Heart left ventricle (tissue), 16 donors: ENCODE measurements at regions not wholly inside any gene's neighbourhood (a gene's known extent, or its start where the extent isn't known, plus 50 kb on each side); places are given as distances from the start of the nearest gene placed in this dataset.
A peak's percentile ranks its signal among the peaks of the same experiment; 100 is the strongest.
"Not testable (repeated sequence)": the region's sequence is repeated elsewhere in the genome, so short reads cannot be mapped to it uniquely, and the experiment has no call there.

ENCODE experiments used
- ATAC-seq, 4 donors: fragments of 200-7000 bp; cut with Tn5 transposase; one replicate each; pipeline ENCODE4 v1.9.1; 2020 to 2022; ENCODE audit warnings: moderate library complexity in 4 of 4, mild to moderate bottlenecking in 3 of 4, moderate number of reproducible peaks in 1 of 4
- DNase-seq, 5 donors: peaks; one replicate each; pipeline ENCODE4 v3.0.0-alpha.2; 2020
- H3K27ac ChIP-seq, 12 donors: fragments of 200-600 bp; sonication (generic) in 4 of 12; one replicate each; pipeline versions ENCODE4 v1.5.0 to v1.8.0; 2016 to 2022; ENCODE audit warnings: mild to moderate bottlenecking in 2 of 12
- H3K27me3 ChIP-seq, 9 donors: fragments of 200-600 bp; sonication (generic) in 2 of 9; one replicate each; pipeline versions ENCODE4 v1.5.1 to v1.8.0; 2016 to 2022; ENCODE audit warnings: mild to moderate bottlenecking in 3 of 9
- H3K36me3 ChIP-seq, 9 donors: fragments of 200-600 bp; sonication (generic) in 2 of 9; one replicate each; pipeline versions ENCODE4 v1.5.0 to v1.8.0; 2018 to 2022; ENCODE audit warnings: mild to moderate bottlenecking in 2 of 9
- H3K4me1 ChIP-seq, 12 donors: fragments of 200-600 bp; sonication (generic) in 4 of 12; one replicate each; pipeline versions ENCODE4 v1.5.0 to v1.8.0; 2016 to 2022; ENCODE audit warnings: mild to moderate bottlenecking in 3 of 12
- H3K4me3 ChIP-seq, 12 donors: fragments of 200-600 bp; sonication (generic) in 4 of 12; one replicate each; pipeline versions ENCODE4 v1.5.0 to v1.8.0; 2017 to 2022; ENCODE audit warnings: mild to moderate bottlenecking in 9 of 12, moderate library complexity in 4 of 12
- H3K9me3 ChIP-seq, 12 donors: fragments of 200-600 bp; sonication (generic) in 4 of 12; one replicate each; pipeline versions ENCODE4 v1.5.0 to v1.8.0; 2016 to 2022; ENCODE audit warnings: mild to moderate bottlenecking in 1 of 12
- CTCF ChIP-seq, 12 donors: fragments of 200-600 bp; sonication (generic) in 4 of 12; IDR thresholded peaks; one replicate each; pipeline versions ENCODE4 v1.5.0 to v1.8.0; 2018 to 2022; ENCODE audit warnings: antibody characterized with exemption in 12 of 12, mild to moderate bottlenecking in 5 of 12
- WGBS, 4 donors: extraction: QIAGEN DNeasy Blood & Tissue Kit in 2 of 4; methylation state at CpG; one replicate each; pipeline versions ENCODE4 v1.1.5 to v1.1.7; 2013 to 2018; 5-methylcytosine and 5-hydroxymethylcytosine counted together
- intact Hi-C, 10 donors: fragments of 100-400 bp; cut with DNase I; formaldehyde crosslinking; loops; one replicate each; pipeline versions ENCODE4 v1.11.1 to v1.14.2; 2022
- donor health status: ischemic (EF 13 %, LVEDD 7.1; RV severe dilation, severe dysfunction).
- donor health status: healthy with polysubstance abuse.
- donor health status: DM: no; HTN: yes; CAD: no.
- donor health status: DM: no; HTN: no; CAD: no.
- donor health status: ischemic (EF 25% LVEDD 6.9; RV normal size, moderate dysfunction).
- donor health status: ischemic (EF 25% LVEDD 5.7; RV mildly dilated, moderate dysfunction).
- donor health status: healthy.
- donor health status: DM: yes; HTN: yes; CAD: no.
- donor health status: ischemic (EF 35%, LVEDD 5.7; RV mildly dilated, moderate dysfunction).
- donor health status: nonischemic (EF 11% LVEDD 7.7; RV severe dilation, severe dysfunction).
- donor health status: DM: yes; HTN: yes; CAD: no.
- donor health status: PGD.
- donor health status: ischemic (EF 29% LVEDD 5.4; RV normal size, mild dysfunction).
- donor health status: nonischemic (EF 23%, LVEDD 6.1; RV moderate dilation, normal function).

- H3K4me1 ChIP-seq, H3K4me3 ChIP-seq, DNase-seq, H3K36me3 ChIP-seq, ATAC-seq, H3K27ac ChIP-seq, H3K9me3 ChIP-seq, intact Hi-C loops, H3K27me3 ChIP-seq: not testable (repeated sequence)
- no CpG with 5 or more reads among the region's 6 CpGs for WGBS, 4 donors
Measured at GRCh38 chr2:89236832-89237450, 545.5 kb downstream of the RPIA start.

- H3K27ac ChIP-seq, DNase-seq, H3K4me1 ChIP-seq, H3K4me3 ChIP-seq, H3K27me3 ChIP-seq, intact Hi-C loops, ATAC-seq, H3K36me3 ChIP-seq, H3K9me3 ChIP-seq: not testable (repeated sequence)
- WGBS, 4 donors = 84 to 100% (median 87%) methylated on average over 2 to 3 of the region's 4 CpGs; no CpG with 5 or more reads in 1 of the 4 donors
Measured at GRCh38 chr2:89237783-89238182, 546.3 kb downstream of the RPIA start.

GRCh38 chr2:89243114-89243700, 551.7 kb downstream of the RPIA start:
- H3K27me3 ChIP-seq, H3K9me3 ChIP-seq, H3K4me3 ChIP-seq, DNase-seq, H3K4me1 ChIP-seq, H3K27ac ChIP-seq, H3K36me3 ChIP-seq, intact Hi-C loops: not testable (repeated sequence)
- peak in 7 of 12 donors; percentile 10 to 29 (median 14) for TF ChIP-seq CTCF (IDR thresholded peaks at IDR 0.05)
- peak in 1 of 4 donors; percentile 39 for ATAC-seq
- WGBS, 4 donors = 52 to 57% (median 53%) methylated on average over 4 of the region's 4 CpGs

- H3K36me3 ChIP-seq, ATAC-seq, H3K4me1 ChIP-seq, H3K4me3 ChIP-seq, H3K27ac ChIP-seq, intact Hi-C loops, DNase-seq, H3K27me3 ChIP-seq, H3K9me3 ChIP-seq: not testable (repeated sequence)
Measured at GRCh38 chr2:89244407-89244806, 552.9 kb downstream of the RPIA start.

- intact Hi-C loops, H3K27ac ChIP-seq, H3K9me3 ChIP-seq, DNase-seq, ATAC-seq, H3K4me1 ChIP-seq, H3K4me3 ChIP-seq, H3K36me3 ChIP-seq, H3K27me3 ChIP-seq: not testable (repeated sequence)
- WGBS, 4 donors = 42 to 85% (median 69%) methylated on average over 1 of the region's 1 CpG
Measured at GRCh38 chr2:89245478-89245877, 554.0 kb downstream of the RPIA start.

- DNase-seq, intact Hi-C loops, H3K4me1 ChIP-seq, H3K36me3 ChIP-seq, ATAC-seq, H3K27me3 ChIP-seq, H3K27ac ChIP-seq, H3K4me3 ChIP-seq, H3K9me3 ChIP-seq: not testable (repeated sequence)
- WGBS, 4 donors = 56 to 68% (median 60%) methylated on average over 3 to 4 of the region's 4 CpGs
Measured at GRCh38 chr2:89246027-89246426, 554.6 kb downstream of the RPIA start.

- DNase-seq, H3K36me3 ChIP-seq, H3K27ac ChIP-seq, H3K9me3 ChIP-seq, intact Hi-C loops, H3K4me1 ChIP-seq, ATAC-seq, H3K27me3 ChIP-seq, H3K4me3 ChIP-seq: not testable (repeated sequence)
- WGBS, 4 donors = 54 to 58% (median 55%) methylated on average over 2 of the region's 2 CpGs
Measured at GRCh38 chr2:89246620-89247019, 555.1 kb downstream of the RPIA start.

GRCh38 chr2:89255013-89255412, 563.5 kb downstream of the RPIA start:
- WGBS, 4 donors = 60 to 85% (median 82%) methylated on average over 1 to 3 of the region's 3 CpGs
- H3K27me3 ChIP-seq, intact Hi-C loops, ATAC-seq, H3K4me1 ChIP-seq, DNase-seq, H3K27ac ChIP-seq, H3K4me3 ChIP-seq, H3K36me3 ChIP-seq, H3K9me3 ChIP-seq: not testable (repeated sequence)

- DNase-seq, H3K4me3 ChIP-seq, H3K4me1 ChIP-seq, intact Hi-C loops, H3K27ac ChIP-seq, H3K9me3 ChIP-seq, ATAC-seq, H3K36me3 ChIP-seq, H3K27me3 ChIP-seq: not testable (repeated sequence)
- 45 to 74% (median 67%) methylated on average over 1 to 3 of the region's 4 CpGs; no CpG with 5 or more reads in 1 of the 4 donors for WGBS, 4 donors
Measured at GRCh38 chr2:89273443-89273842, 582.0 kb downstream of the RPIA start.

GRCh38 chr2:89280536-89280935, 589.1 kb downstream of the RPIA start:
- DNase-seq, ATAC-seq, H3K9me3 ChIP-seq, intact Hi-C loops, H3K4me3 ChIP-seq, H3K27me3 ChIP-seq, H3K4me1 ChIP-seq, H3K36me3 ChIP-seq, H3K27ac ChIP-seq: not testable (repeated sequence)
- WGBS, 4 donors = 77% methylated on average over 2 of the region's 3 CpGs; no CpG with 5 or more reads in 2 of the 4 donors
